Endothelial cell (in vitro differentiated cells): ENCODE measurements at regions not wholly inside any gene's neighbourhood (a gene's known extent, or its start where the extent isn't known, plus 50 kb on each side); places are given as distances from the start of the nearest gene placed in this dataset.

Source experiments
- DNase-seq: peaks from one replicate; pipeline ENCODE4 v3.0.0; 2021; ENCODE audit warnings: low spot score
- H3K27ac Mint-ChIP-seq: one replicate; pipeline ENCODE4 v1.8.0; 2021; ENCODE audit warnings: mixed read lengths, inconsistent platforms; ENCODE audit not compliant: unreplicated experiment
- H3K27me3 Mint-ChIP-seq: one replicate; pipeline ENCODE4 v1.8.0; 2021; ENCODE audit warnings: mild to moderate bottlenecking, moderate library complexity, mixed read lengths, inconsistent platforms; ENCODE audit not compliant: unreplicated experiment
- H3K36me3 Mint-ChIP-seq: one replicate; pipeline ENCODE4 v1.8.0; 2021; ENCODE audit warnings: mild to moderate bottlenecking, low read depth, mixed read lengths, inconsistent platforms; ENCODE audit not compliant: unreplicated experiment
- H3K4me1 Mint-ChIP-seq: one replicate; pipeline ENCODE4 v1.8.0; 2021; ENCODE audit warnings: mild to moderate bottlenecking, mixed read lengths, inconsistent platforms; ENCODE audit not compliant: unreplicated experiment
- H3K4me3 Mint-ChIP-seq: one replicate; pipeline ENCODE4 v1.8.0; 2021; ENCODE audit warnings: mild to moderate bottlenecking, mixed read lengths, inconsistent platforms; ENCODE audit not compliant: unreplicated experiment
- H3K9me3 Mint-ChIP-seq: one replicate; pipeline ENCODE4 v1.8.0; 2021; ENCODE audit warnings: mixed read lengths, inconsistent platforms; ENCODE audit not compliant: unreplicated experiment
- CTCF ChIP-seq: fragments of 200-600 bp; sonication (generic); IDR thresholded peaks from one replicate; pipeline ENCODE4 v1.5.0; 2021; ENCODE audit warnings: antibody characterized with exemption; ENCODE audit not compliant: unreplicated experiment

DNA sequence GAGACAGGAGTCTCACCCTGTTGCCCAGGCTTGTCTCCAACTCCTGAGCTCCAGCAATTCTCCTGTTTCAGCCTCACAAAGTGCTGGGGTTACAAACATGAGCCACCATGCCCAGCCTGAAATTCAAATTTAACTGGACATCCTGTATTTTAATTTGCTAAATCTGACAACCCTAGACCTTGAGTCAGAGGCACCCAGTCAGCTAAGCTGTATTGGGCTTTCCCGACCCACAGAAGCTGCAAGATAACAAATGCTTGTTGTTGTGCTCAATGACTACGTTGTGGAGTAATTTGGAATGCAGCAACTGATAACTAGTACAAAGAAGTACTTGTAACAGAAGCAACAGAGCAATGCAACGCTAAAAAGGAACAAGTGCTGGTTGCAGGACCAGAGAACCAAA, 533.1 kb downstream of the NTRK2 start:
- Mint-ChIP-seq H3K4me3 (no peak overlapping the region), H3K27me3 (peaks cover 1% of the 10 kb centered on the region), H3K4me1 (no peaks in the 10 kb centered on the region), H3K36me3 (no peaks in the 10 kb centered on the region), H3K27ac (no peak overlapping the region), H3K9me3 (no peaks in the 10 kb centered on the region)
- DNase-seq = no peak
- no peak for TF ChIP-seq CTCF

- Mint-ChIP-seq H3K4me1 (no peaks in the 10 kb centered on the region), H3K9me3 (no peaks in the 10 kb centered on the region), H3K4me3 (no peak overlapping the region), H3K27me3 (peaks cover 1% of the 10 kb centered on the region), H3K36me3 (no peaks in the 10 kb centered on the region), H3K27ac (no peak overlapping the region)
- no peak for TF ChIP-seq CTCF
- DNase-seq = no peak
Measured at GRCh38 chr9:85200726-85201404, 531.3 kb downstream of the NTRK2 start.

DNA sequence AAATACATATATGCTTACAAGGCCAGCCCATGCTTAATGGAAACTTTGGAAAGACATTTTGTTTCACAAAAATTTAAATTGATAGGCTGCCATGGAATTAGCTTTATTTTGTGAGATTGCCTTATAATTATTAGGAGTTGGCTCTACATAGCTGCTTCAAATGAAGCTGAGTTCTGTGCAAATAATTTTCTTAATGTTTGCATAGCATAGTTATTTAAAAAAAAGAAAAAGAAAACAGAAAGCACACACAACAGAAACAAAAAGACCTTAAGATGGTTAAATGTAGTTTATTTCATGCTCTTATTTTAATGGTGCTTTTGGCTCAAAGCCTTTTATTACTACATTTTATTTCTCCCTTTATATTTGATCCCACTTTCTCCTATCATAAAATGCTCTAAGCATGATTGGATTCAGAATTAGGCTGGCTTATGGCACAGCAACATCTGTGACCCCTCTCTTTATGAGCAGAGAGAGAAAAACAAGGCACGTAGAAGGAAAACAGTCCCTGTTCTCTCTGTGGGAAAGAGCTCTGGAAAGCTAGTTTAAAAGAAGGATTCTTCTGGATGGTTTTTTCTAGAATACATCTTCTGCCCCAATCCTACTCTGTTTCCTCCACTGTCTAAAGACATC, 530.5 kb downstream of the NTRK2 start:
- no peak for DNase-seq
- Mint-ChIP-seq H3K27me3 (no peaks in the 10 kb centered on the region), H3K4me3 (no peak overlapping the region), H3K9me3 (no peaks in the 10 kb centered on the region), H3K4me1 (no peaks in the 10 kb centered on the region), H3K27ac (no peak overlapping the region), H3K36me3 (no peaks in the 10 kb centered on the region)
- TF ChIP-seq CTCF = no peak

DNA sequence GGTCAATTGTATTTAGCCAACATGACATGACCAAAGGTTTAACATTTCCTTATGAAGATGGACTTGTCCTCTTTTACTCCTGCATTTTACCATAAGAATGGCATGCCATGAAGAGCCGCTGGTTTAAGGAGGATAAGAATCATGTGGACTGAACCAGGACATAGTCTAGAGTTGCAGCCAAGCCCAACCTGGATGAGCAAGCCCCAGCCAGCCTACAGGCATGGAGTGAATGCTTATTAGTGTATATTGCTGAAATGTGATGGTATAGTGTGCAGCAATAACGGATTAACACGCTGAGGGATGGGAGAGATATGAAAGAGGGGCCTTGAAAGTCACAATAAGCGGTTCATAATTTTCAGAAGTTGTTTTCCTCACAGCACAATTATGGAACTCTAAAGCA, 523.2 kb downstream of the NTRK2 start:
- Mint-ChIP-seq H3K27me3 (peaks cover 2% of the 10 kb centered on the region), H3K36me3 (no peaks in the 10 kb centered on the region), H3K4me3 (no peak overlapping the region), H3K9me3 (no peaks in the 10 kb centered on the region), H3K4me1 (peaks cover 3% of the 10 kb centered on the region), H3K27ac (no peak overlapping the region)
- no peak for TF ChIP-seq CTCF
- no peak for DNase-seq

GRCh38 chr9:85186218-85186585, 516.7 kb downstream of the NTRK2 start:
- H3K9me3 Mint-ChIP-seq = no peaks in the 10 kb centered on the region

More at GRCh38 chr9:85186218-85186585, 516.7 kb downstream of the NTRK2 start:
- no peak for DNase-seq
- Mint-ChIP-seq H3K4me1 (no peaks in the 10 kb centered on the region), H3K27me3 (no peaks in the 10 kb centered on the region), H3K27ac (no peak overlapping the region), H3K4me3 (no peak overlapping the region), H3K36me3 (no peaks in the 10 kb centered on the region)
- TF ChIP-seq CTCF = no peak
